22Rv1 (cell line): ENCODE measurements at regions not wholly inside any gene's neighbourhood (a gene's known extent, or its start where the extent isn't known, plus 50 kb on each side); places are given as distances from the start of the nearest gene placed in this dataset.

Experiments used
- H3K27ac ChIP-seq: fragments of 450-650 bp; 2 replicates; pipeline ENCODE4 v1.5.1; 2017
- CTCF ChIP-seq: fragments of 450-650 bp; IDR thresholded peaks from 2 replicates; pipeline ENCODE4 v1.5.1; 2017; ENCODE audit warnings: mild to moderate bottlenecking
- ZFX ChIP-seq: fragments of 450-650 bp; IDR thresholded peaks from 2 replicates; pipeline ENCODE4 v1.6.1; 2017; ENCODE audit warnings: antibody characterized with exemption, borderline replicate concordance

DNA sequence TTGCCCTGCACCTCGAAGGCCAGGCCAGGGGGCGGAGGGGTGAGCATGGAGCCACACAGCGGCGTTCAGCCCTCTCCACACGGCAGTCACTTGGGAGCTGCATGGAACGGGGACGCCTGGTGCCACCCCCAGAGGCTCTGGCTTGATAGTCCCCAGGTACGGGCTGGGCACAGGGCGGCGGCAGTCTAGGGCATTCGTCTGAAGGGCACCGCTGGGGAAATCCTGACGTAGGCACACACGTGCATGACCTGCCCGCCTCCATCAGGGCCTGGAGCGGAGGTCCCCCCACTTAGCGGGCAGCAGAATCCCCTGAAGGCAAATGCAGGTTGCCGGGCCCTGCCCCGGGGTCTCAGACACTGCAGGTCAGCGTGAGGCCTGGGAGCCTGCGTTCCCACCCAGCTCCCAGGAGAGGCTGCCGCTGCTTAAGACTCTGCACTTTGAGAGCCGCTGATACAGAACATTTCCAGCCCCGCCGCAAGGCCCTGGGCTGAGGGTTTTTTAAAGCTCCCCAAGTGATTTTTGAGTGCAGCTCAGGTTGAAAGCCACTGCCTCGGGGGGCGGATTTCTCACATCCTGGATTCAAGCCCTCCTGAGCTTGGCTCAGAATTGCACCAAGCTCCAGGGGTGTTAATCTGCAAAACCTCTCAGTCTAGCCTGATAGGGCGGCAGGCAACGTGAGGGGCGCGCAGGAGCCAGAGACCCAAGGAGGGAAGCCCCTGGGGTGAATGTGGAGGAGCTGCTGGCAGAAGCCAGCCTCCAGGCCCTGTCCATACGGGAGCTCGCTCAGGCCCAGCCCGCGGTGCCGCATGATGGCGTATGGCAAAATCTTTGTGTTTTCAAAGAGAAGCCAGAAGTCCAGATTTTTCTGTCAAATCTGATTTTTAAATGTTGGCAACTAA lies 182.3 kb upstream of the GSE1 start:
- no peak for TF ChIP-seq ZFX
- no peak for TF ChIP-seq CTCF

DNA sequence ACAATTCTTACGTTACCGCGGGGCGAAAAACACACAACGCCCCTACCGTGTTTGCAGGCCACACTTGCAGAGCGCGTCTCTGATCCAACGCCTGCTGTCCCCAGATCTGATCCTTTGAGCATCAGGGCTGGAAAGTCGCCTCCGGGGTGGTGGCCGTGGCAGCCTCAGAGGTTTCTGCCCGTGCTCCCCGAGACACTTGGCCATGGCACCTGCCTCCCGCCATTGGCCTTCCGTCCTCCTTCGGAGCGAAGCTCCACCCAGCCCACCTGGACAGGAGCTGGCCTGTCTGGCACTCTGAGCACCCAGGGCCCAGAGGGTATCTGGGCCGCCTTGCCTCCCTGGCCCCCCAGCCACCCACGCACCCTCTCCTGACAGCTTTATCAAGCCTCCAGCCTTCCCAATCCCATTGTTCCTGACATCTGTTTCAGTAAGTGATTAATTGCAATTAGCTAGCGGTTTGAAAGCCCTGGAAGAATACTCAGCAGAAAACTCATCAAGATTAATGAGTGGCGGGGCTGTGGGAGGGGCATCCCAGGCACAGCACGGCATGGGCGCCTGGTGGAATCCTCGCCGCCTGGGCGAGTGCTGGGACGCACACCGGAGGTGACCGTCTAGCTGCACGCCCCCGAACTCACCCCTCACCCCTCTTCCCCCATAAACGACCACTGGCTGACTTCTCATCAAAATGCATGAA lies 181.5 kb upstream of the GSE1 start:
- no peak overlapping the region for H3K27ac ChIP-seq
- TF ChIP-seq ZFX (no peak), CTCF (no peak)

More for the DNA sequence above, 182.3 kb upstream of the GSE1 start:
- no peak overlapping the region for H3K27ac ChIP-seq

DNA sequence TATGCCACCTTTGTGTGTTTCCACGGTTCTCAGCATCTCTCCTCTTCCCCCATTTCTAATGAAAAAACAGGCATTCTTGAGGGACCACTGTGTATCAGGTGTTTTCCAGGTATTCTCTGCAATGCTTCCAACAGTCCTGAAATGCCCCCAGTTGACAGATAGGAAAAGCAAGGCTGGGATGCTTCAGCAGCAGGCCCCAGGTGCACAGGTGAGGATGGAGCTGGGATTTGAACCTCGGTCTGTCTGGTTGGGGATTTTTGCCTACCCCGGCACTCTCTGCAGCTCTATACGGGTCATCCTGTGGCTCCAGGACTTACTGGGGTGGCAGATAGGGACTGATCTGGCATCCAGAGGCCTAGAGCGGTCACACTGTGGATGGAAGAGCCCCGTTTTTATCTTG lies 180.5 kb upstream of the GSE1 start:
- TF ChIP-seq ZFX: no peak
- no peak for TF ChIP-seq CTCF
- no peak overlapping the region for H3K27ac ChIP-seq

- H3K27ac ChIP-seq: no peak overlapping the region
- TF ChIP-seq CTCF (no peak), ZFX (no peak)
Observed at GRCh38 chr16:85433477-85433876, 179.6 kb upstream of the GSE1 start.

DNA sequence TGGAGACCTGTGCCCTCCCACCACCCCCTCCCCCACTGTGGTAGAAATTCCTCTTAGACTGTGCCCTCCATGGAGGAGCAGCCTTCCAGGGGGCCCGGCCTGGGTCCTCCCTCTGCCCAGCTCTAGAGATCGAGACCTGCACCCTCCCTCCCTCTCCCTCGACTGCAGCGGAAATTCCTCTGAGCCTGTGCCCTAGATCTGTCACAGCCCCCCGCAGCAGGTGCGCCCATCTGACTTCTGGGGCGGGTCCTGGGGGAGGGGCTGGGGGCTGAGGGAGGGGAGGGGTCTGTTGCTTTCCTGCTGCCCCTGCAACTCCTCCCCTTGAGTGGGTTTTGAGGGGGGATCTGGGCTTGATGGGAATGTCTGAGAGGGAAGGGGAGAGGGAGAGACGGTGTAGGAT lies 177.8 kb upstream of the GSE1 start:
- H3K27ac ChIP-seq: no peak overlapping the region

DNA sequence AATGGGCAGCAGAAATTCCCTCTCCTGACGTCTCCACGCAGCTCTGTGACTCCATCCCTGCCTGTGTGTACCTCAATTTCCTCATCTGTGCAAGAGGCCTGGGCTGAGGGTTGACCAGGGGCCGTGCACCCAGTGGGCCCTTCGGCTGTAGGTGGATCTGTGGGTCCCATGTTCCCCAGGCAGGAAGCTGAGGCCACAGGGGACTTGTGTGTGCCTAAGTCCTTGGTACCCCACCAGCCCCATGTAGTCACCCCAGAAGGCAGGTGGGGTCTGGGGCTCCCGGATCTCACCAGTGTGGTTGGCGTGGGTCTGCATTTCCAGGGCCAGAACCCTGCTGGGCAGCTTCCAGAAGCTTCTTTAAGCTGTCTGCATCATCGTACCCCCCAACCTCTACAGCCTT lies 177.4 kb upstream of the GSE1 start:
- TF ChIP-seq ZFX: no peak
- no peak for TF ChIP-seq CTCF
- H3K27ac ChIP-seq: no peak overlapping the region

More for the DNA sequence above, 177.8 kb upstream of the GSE1 start:
- no peak for TF ChIP-seq CTCF
- TF ChIP-seq ZFX: no peak

DNA sequence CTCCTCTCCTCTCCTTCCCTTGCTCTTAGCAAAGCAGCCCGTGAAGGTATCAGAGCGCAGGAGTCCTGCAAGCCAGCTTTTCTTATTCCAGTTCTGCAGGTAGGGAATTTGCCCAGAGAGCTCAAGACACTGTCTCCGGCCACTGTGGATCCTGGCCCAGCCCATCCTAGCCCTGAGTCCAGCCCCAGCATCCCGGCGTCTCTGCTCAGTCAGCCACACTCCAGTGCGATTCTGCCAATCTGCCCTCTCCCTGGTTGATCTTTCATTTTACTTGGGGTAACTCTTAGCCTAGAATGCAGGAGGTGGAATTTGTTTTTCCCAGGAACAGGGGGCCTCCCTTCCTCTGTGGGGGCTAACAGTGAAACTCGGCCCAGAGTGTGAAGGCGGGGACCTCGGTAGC lies 176.9 kb upstream of the GSE1 start:
- no peak overlapping the region for H3K27ac ChIP-seq
- TF ChIP-seq CTCF: no peak
- no peak for TF ChIP-seq ZFX
